Transverse colon (tissue), 4 donors: ENCODE measurements at regions not wholly inside any gene's neighbourhood (a gene's known extent, or its start where the extent isn't known, plus 50 kb on each side); places are given as distances from the start of the nearest gene placed in this dataset.

ENCODE experiments used
- POLR2A ChIP-seq: fragments of 450-650 bp; IDR thresholded peaks from one replicate; pipeline ENCODE4 v1.6.1; 2016; ENCODE audit warnings: antibody characterized with exemption, mild to moderate bottlenecking, moderate library complexity
- POLR2AphosphoS5 ChIP-seq, 3 donors: sonication (generic); formaldehyde crosslinking; IDR thresholded peaks; one replicate each; pipeline ENCODE4 v1.6.1; 2016; ENCODE audit warnings: antibody characterized with exemption in 3 of 3
- TF ChIP-seq, protein P1 (sequence below), 5 experiments: fragments of 200-600 bp in 3 of 5; fragments of 450-650 bp in 2 of 5; sonication (generic) in 3 of 5; IDR thresholded peaks; 1 replicate in 2 of 5; 2 replicates in 3 of 5; pipeline ENCODE4 v1.5.1; 2016 to 2017; ENCODE audit warnings: antibody characterized with exemption in 5 of 5, inconsistent platforms in 3 of 5, mild to moderate bottlenecking in 2 of 5, moderate library complexity in 1 of 5

DNA sequence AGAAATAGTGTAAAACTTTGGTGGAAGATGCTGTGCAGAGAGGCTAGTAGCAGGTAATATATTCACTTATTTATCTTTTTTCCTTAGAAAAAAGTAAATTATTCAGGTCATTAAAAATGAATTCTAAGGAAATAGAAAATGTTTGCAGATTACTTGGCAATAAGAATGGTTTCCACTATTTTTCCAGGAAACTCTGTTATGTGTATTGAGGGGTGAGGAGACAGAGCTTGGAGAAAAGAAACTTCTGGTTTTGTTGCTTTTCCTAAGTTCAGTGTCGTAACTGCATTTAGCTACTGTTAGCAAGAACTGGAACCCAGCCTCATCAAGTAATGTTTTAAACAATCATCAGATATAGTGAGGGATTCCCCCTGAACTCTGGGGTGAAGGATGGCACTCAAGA is 79.2 kb upstream of the SMLR1 start:
- TF ChIP-seq, protein P1, sequence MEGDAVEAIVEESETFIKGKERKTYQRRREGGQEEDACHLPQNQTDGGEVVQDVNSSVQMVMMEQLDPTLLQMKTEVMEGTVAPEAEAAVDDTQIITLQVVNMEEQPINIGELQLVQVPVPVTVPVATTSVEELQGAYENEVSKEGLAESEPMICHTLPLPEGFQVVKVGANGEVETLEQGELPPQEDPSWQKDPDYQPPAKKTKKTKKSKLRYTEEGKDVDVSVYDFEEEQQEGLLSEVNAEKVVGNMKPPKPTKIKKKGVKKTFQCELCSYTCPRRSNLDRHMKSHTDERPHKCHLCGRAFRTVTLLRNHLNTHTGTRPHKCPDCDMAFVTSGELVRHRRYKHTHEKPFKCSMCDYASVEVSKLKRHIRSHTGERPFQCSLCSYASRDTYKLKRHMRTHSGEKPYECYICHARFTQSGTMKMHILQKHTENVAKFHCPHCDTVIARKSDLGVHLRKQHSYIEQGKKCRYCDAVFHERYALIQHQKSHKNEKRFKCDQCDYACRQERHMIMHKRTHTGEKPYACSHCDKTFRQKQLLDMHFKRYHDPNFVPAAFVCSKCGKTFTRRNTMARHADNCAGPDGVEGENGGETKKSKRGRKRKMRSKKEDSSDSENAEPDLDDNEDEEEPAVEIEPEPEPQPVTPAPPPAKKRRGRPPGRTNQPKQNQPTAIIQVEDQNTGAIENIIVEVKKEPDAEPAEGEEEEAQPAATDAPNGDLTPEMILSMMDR (IDR thresholded peaks at IDR 0.05) = no peak
- TF ChIP-seq POLR2AphosphoS5 (IDR thresholded peaks at IDR 0.05) (no peak), POLR2A (no peak)
